SK-N-MC (cell line): ENCODE measurements at regions not wholly inside any gene's neighbourhood (a gene's known extent, or its start where the extent isn't known, plus 50 kb on each side); places are given as distances from the start of the nearest gene placed in this dataset.

ENCODE experiments used
- EZH2 ChIP-seq: fragments of 200-600 bp; sonication (generic); IDR thresholded peaks from one replicate; pipeline ENCODE4 v1.6.1; 2017; ENCODE audit warnings: antibody characterized with exemption
- POLR2AphosphoS5 ChIP-seq: IDR thresholded peaks from 2 replicates; pipeline ENCODE4 v1.6.1; 2012; ENCODE audit warnings: mild to moderate bottlenecking, low read depth, low read length, borderline replicate concordance

- TF ChIP-seq POLR2AphosphoS5 = no peak
- no peak for TF ChIP-seq EZH2
Measured at GRCh38 chr20:60403105-60403741, 445.0 kb downstream of the CDH26 start.
